Neural cell (in vitro differentiated cells): ENCODE measurements at regions not wholly inside any gene's neighbourhood (a gene's known extent, or its start where the extent isn't known, plus 50 kb on each side); places are given as distances from the start of the nearest gene placed in this dataset.

ENCODE experiments used
- TAF1 ChIP-seq: IDR thresholded peaks from 2 replicates; pipeline ENCODE4 v1.6.1; 2012; ENCODE audit warnings: low read depth
- TF ChIP-seq, protein P1 (sequence below): fragments of 450-650 bp; IDR thresholded peaks from 2 replicates; pipeline ENCODE4 v1.5.1; 2014; ENCODE audit warnings: antibody characterized with exemption, mild to moderate bottlenecking, moderate library complexity; ENCODE audit not compliant: poor library complexity, severe bottlenecking

DNA sequence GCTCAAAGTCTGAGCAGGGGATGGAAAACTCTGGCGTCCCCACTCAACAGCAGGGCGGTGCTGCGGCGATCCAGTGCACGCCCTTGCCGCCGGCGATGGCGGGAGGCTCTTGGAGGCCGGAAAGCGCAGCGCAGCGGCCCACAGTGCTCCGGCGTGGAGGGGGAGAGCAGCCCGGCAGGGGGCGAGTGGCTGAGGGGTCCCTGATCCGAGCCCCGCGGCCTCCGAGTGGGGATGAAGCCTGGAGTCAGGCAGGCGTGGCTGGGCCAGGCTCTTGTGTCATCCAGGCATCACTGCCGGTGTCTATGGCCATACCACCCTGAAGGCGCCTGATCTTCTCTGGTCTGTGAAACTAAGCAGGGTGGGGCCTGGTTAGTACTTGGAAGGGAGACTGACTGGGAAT, 183.1 kb downstream of the ALG10 start:
- TF ChIP-seq, protein P1, sequence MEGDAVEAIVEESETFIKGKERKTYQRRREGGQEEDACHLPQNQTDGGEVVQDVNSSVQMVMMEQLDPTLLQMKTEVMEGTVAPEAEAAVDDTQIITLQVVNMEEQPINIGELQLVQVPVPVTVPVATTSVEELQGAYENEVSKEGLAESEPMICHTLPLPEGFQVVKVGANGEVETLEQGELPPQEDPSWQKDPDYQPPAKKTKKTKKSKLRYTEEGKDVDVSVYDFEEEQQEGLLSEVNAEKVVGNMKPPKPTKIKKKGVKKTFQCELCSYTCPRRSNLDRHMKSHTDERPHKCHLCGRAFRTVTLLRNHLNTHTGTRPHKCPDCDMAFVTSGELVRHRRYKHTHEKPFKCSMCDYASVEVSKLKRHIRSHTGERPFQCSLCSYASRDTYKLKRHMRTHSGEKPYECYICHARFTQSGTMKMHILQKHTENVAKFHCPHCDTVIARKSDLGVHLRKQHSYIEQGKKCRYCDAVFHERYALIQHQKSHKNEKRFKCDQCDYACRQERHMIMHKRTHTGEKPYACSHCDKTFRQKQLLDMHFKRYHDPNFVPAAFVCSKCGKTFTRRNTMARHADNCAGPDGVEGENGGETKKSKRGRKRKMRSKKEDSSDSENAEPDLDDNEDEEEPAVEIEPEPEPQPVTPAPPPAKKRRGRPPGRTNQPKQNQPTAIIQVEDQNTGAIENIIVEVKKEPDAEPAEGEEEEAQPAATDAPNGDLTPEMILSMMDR, result no peak
- TF ChIP-seq TAF1, result no peak
